PC-3 (cell line): ENCODE measurements at regions not wholly inside any gene's neighbourhood (a gene's known extent, or its start where the extent isn't known, plus 50 kb on each side); places are given as distances from the start of the nearest gene placed in this dataset.

Experiments
- EZH2 ChIP-seq: fragments of 300-600 bp; sonication (generic); IDR thresholded peaks from one replicate; pipeline ENCODE4 v1.6.1; 2017; ENCODE audit warnings: antibody characterized with exemption, mild to moderate bottlenecking, low read length; ENCODE audit not compliant: unreplicated experiment
- EZH2phosphoT487 ChIP-seq: fragments of 300-600 bp; sonication (generic); IDR thresholded peaks from 2 replicates; pipeline ENCODE4 v1.6.1; 2018; ENCODE audit warnings: mild to moderate bottlenecking, antibody characterized with exemption, low read length, borderline replicate concordance
- TF ChIP-seq, protein P1 (sequence below): fragments of 300-600 bp; sonication (generic); conservative IDR thresholded peaks from 2 replicates; pipeline ENCODE4 v1.5.1; 2017; ENCODE audit warnings: antibody characterized with exemption, low read depth, mild to moderate bottlenecking, low read length

- TF ChIP-seq, protein P1, sequence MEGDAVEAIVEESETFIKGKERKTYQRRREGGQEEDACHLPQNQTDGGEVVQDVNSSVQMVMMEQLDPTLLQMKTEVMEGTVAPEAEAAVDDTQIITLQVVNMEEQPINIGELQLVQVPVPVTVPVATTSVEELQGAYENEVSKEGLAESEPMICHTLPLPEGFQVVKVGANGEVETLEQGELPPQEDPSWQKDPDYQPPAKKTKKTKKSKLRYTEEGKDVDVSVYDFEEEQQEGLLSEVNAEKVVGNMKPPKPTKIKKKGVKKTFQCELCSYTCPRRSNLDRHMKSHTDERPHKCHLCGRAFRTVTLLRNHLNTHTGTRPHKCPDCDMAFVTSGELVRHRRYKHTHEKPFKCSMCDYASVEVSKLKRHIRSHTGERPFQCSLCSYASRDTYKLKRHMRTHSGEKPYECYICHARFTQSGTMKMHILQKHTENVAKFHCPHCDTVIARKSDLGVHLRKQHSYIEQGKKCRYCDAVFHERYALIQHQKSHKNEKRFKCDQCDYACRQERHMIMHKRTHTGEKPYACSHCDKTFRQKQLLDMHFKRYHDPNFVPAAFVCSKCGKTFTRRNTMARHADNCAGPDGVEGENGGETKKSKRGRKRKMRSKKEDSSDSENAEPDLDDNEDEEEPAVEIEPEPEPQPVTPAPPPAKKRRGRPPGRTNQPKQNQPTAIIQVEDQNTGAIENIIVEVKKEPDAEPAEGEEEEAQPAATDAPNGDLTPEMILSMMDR = no peak
- TF ChIP-seq EZH2 (no peak), EZH2phosphoT487 (no peak)
These were observed 426.3 kb downstream of the GPM6A start for GRCh38 chr4:175385797-175386196.
